Neuronal stem cell (in vitro differentiated cells): ENCODE measurements at regions not wholly inside any gene's neighbourhood (a gene's known extent, or its start where the extent isn't known, plus 50 kb on each side); places are given as distances from the start of the nearest gene placed in this dataset.
"Not testable (repeated sequence)": the region's sequence is repeated elsewhere in the genome, so short reads cannot be mapped to it uniquely, and the experiment has no call there.

ENCODE experiments used
- DNase-seq: peaks from one replicate; pipeline ENCODE4 v3.0.0-alpha.2; 2013; ENCODE audit warnings: low spot score
- H2AFZ ChIP-seq: one replicate; pipeline ENCODE4 v1.6.1; 2013; ENCODE audit warnings: mild to moderate bottlenecking, low read length, inconsistent platforms
- H2AK5ac ChIP-seq: 2 replicates; pipeline ENCODE4 v1.6.1; 2013; ENCODE audit warnings: low read depth, mild to moderate bottlenecking, inconsistent platforms, low read length, moderate library complexity, mixed read lengths
- H2BK120ac ChIP-seq: 2 replicates; pipeline ENCODE4 v1.6.1; 2013; ENCODE audit warnings: low read depth, mild to moderate bottlenecking, inconsistent platforms, low read length, moderate library complexity, mixed read lengths
- H2BK12ac ChIP-seq: one replicate; pipeline ENCODE4 v1.6.1; 2013; ENCODE audit warnings: low read length, inconsistent platforms
- H2BK15ac ChIP-seq: 2 replicates; pipeline ENCODE4 v1.6.1; 2013; ENCODE audit warnings: mild to moderate bottlenecking, low read length, inconsistent platforms, mixed read lengths
- H2BK5ac ChIP-seq: one replicate; pipeline ENCODE4 v1.6.1; 2013; ENCODE audit warnings: inconsistent platforms, mild to moderate bottlenecking, low read length, moderate library complexity
- H3K14ac ChIP-seq: one replicate; pipeline ENCODE4 v1.6.1; 2013; ENCODE audit warnings: low read length, inconsistent platforms
- H3K18ac ChIP-seq: 2 replicates; pipeline ENCODE4 v1.6.1; 2013; ENCODE audit warnings: low read length, inconsistent platforms
- H3K23ac ChIP-seq: 2 replicates; pipeline ENCODE4 v1.6.1; 2013; ENCODE audit warnings: low read depth, mild to moderate bottlenecking, mixed read lengths, low read length, inconsistent platforms; ENCODE audit not compliant: poor library complexity
- H3K27ac ChIP-seq: replicated peaks from 3 replicates; pipeline ENCODE4 v1.5.1; 2013; ENCODE audit warnings: low read length, inconsistent platforms
- H3K27me3 ChIP-seq, 3 experiments: 2 replicates each; pipeline ENCODE4 v1.6.1; 2013; ENCODE audit warnings: low read length in 3 of 3, mild to moderate bottlenecking in 2 of 3, inconsistent platforms in 1 of 3, low read depth in 1 of 3, mixed read lengths in 1 of 3, moderate library complexity in 1 of 3; ENCODE audit not compliant: control insufficient read depth in 3 of 3, insufficient read depth in 3 of 3
- H3K36me3 ChIP-seq, 2 donors: replicated peaks in 1 of 2; 2 replicates each; pipeline ENCODE4 v1.6.1; 2013; ENCODE audit warnings: low read length in 2 of 2; ENCODE audit not compliant: control insufficient read depth in 2 of 2, insufficient read depth in 2 of 2
- H3K4ac ChIP-seq: 2 replicates; pipeline ENCODE4 v1.6.1; 2013; ENCODE audit warnings: inconsistent platforms, mild to moderate bottlenecking, low read length, moderate library complexity
- H3K4me1 ChIP-seq, 2 donors: 1 replicate in 1 of 2; 2 replicates in 1 of 2; pipeline ENCODE4 v1.6.1; 2013; ENCODE audit warnings: low read length in 2 of 2, low read depth in 1 of 2; ENCODE audit not compliant: control insufficient read depth in 2 of 2, insufficient read depth in 1 of 2
- H3K4me2 ChIP-seq: one replicate; pipeline ENCODE4 v1.6.1; 2013; ENCODE audit warnings: mild to moderate bottlenecking, low read length, inconsistent platforms; ENCODE audit not compliant: insufficient read depth, poor library complexity, severe bottlenecking
- H3K4me3 ChIP-seq, 2 donors: 2 replicates each; pipeline ENCODE4 v1.5.1; 2013; ENCODE audit warnings: low read length in 2 of 2, mild to moderate bottlenecking in 2 of 2, inconsistent platforms in 1 of 2, moderate library complexity in 1 of 2
- H3K79me1 ChIP-seq: one replicate; pipeline ENCODE4 v1.6.1; 2013; ENCODE audit warnings: low read depth, mild to moderate bottlenecking, inconsistent platforms, low read length, moderate library complexity
- H3K9ac ChIP-seq: one replicate; pipeline ENCODE4 v1.6.1; 2013; ENCODE audit warnings: mild to moderate bottlenecking, low read depth, low read length, inconsistent platforms; ENCODE audit not compliant: poor library complexity
- H3K9me3 ChIP-seq, 2 donors: replicated peaks in 1 of 2; 2 replicates each; pipeline versions ENCODE3 to v1.6.1; 2013; ENCODE audit warnings: low read length in 2 of 2, mild to moderate bottlenecking in 2 of 2, inconsistent platforms in 1 of 2, low read depth in 1 of 2, mixed read lengths in 1 of 2, moderate library complexity in 1 of 2; ENCODE audit not compliant: control insufficient read depth in 2 of 2, insufficient read depth in 1 of 2
- H4K8ac ChIP-seq: one replicate; pipeline ENCODE4 v1.6.1; 2013; ENCODE audit warnings: low read depth, mild to moderate bottlenecking, inconsistent platforms, low read length, moderate library complexity
- H4K91ac ChIP-seq: one replicate; pipeline ENCODE4 v1.6.1; 2013; ENCODE audit warnings: low read length, low read depth, mild to moderate bottlenecking, inconsistent platforms; ENCODE audit not compliant: poor library complexity
- WGBS, 2 donors: extraction: QIAGEN DNeasy Blood & Tissue Kit; methylation state at CpG; one replicate each; pipeline ENCODE4 v1.1.7; 2013; ENCODE audit warnings: missing lambda C conversion rate in 2 of 2, mixed read lengths in 1 of 2; ENCODE audit not compliant: insufficient read length in 2 of 2, insufficient replicate concordance in 1 of 2; ENCODE audit errors: extremely low coverage in 2 of 2; 5-methylcytosine and 5-hydroxymethylcytosine counted together

DNA sequence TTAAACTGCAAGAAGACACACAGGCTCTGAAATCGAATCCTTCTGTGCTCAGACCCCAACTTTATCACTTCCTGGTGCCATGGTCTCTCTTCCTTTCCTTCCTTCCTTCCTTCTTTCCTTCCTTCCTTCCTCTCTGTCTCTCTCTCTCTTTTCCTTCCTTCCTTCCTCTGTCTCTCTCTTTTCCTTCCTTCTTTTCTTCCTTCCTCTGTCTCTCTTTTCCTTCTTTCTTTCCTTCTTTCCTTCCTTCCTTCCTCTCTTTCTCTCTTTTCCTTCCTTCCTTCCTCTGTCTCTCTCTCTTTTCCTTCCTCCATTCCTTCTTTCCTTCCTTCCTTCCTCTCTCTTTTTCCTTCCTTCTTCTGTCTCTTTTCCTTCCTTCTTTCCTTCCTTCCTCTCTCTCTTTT, 127.2 kb upstream of the CACNA1A start:
- WGBS, 2 donors = no CpG with 5 or more reads among the region's 1 CpG

DNA sequence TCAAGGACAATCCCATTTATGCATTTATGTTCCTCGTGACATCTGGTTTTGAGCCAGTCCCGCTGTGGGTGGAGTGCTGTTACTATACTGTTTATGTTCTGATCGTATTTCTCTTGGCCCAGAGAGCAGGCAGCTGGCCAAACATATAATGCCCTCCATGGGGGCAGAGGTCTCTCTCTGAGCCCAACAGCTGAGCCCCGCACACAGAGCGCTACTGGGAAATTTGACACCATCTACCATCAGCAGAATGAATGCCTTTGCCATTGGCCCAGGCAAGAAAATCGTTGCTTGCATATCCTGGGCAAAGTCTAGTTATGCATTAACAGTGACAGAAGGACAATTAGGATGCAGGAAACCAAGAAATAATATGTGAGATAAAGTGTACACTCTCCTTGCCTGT, 126.8 kb upstream of the CACNA1A start:
- no peak overlapping the region for H3K18ac ChIP-seq
- no peaks in the 10 kb centered on the region for H3K36me3 ChIP-seq
- H3K4me2 ChIP-seq = no peak overlapping the region
- H2AFZ ChIP-seq = peak overlapping the region; percentile 26
- no peak overlapping the region for H4K8ac ChIP-seq
- peaks cover 0 to 7% of the 10 kb centered on the region in 2 donors for H3K4me1 ChIP-seq
- no CpG with 5 or more reads among the region's 6 CpGs for WGBS, 2 donors
- no peak overlapping the region for H3K14ac ChIP-seq
- H2BK15ac ChIP-seq = no peak overlapping the region
- no peak overlapping the region for H2AK5ac ChIP-seq
- no peak overlapping the region for H3K9ac ChIP-seq
- no peak overlapping the region for H4K91ac ChIP-seq
- H2BK120ac ChIP-seq = no peak overlapping the region
- no peak overlapping the region for H3K27ac ChIP-seq
- H2BK5ac ChIP-seq = no peak overlapping the region
- peak; percentile 20 for DNase-seq
- H3K23ac ChIP-seq = no peak overlapping the region
- no peak overlapping the region for H3K4me3 ChIP-seq
- peaks cover 0 to 2% of the 10 kb centered on the region in 2 donors for H3K9me3 ChIP-seq
- no peaks in the 10 kb centered on the region for H3K27me3 ChIP-seq
- H3K4ac ChIP-seq = no peak overlapping the region
- H2BK12ac ChIP-seq = no peak overlapping the region
- no peaks in the 10 kb centered on the region for H3K79me1 ChIP-seq

More for the DNA sequence above, 127.2 kb upstream of the CACNA1A start:
- Histone ChIP-seq H3K18ac (no peak overlapping the region), H3K36me3 (no peaks in the 10 kb centered on the region), H3K4me3 (no peak overlapping the region), H3K9ac (no peak overlapping the region), H2AK5ac (no peak overlapping the region), H4K91ac (no peak overlapping the region), H2BK5ac (no peak overlapping the region), H3K4me2 (no peak overlapping the region), H3K23ac (no peak overlapping the region), H4K8ac (no peak overlapping the region), H2BK120ac (no peak overlapping the region), H2BK15ac (no peak overlapping the region), H2BK12ac (no peak overlapping the region), H3K27ac (no peak overlapping the region), H3K27me3 (no peaks in the 10 kb centered on the region), H3K4me1 (peaks cover 0 to 7% of the 10 kb centered on the region in 2 donors), H3K4ac (no peak overlapping the region), H2AFZ (peak overlapping the region; percentile 26), H3K79me1 (no peaks in the 10 kb centered on the region), H3K9me3 (peaks cover 0 to 2% of the 10 kb centered on the region in 2 donors), H3K14ac (no peak overlapping the region)
- no peak for DNase-seq

DNA sequence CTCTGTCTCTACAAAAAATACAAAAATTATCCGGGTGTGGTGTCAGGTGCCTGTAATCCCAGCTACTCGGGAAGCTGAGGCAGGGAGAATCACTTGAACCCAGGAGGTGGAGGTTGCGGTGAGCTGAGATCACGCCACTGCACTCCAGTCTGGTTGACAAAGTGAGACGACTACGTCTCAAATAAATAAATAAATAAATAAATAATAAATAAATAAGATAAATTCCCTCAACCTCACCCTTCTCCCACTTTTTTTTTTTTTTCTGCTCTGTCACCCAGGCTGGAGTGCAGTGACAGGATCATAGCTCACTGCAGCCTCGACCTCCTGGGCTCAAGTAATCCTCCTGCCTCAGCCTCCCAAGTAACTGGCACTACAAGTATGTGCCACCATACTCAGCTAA, 125.9 kb upstream of the CACNA1A start:
- not testable (repeated sequence) for H2BK12ac ChIP-seq, H3K4me2 ChIP-seq, H3K79me1 ChIP-seq, H3K27ac ChIP-seq, H3K4me3 ChIP-seq, H3K4me1 ChIP-seq, H4K91ac ChIP-seq, H3K18ac ChIP-seq, DNase-seq, H2BK5ac ChIP-seq, H3K9me3 ChIP-seq, H4K8ac ChIP-seq, H3K9ac ChIP-seq, H2AFZ ChIP-seq, H2AK5ac ChIP-seq, H3K27me3 ChIP-seq, H3K36me3 ChIP-seq, H3K4ac ChIP-seq, H3K14ac ChIP-seq, H2BK120ac ChIP-seq, H3K23ac ChIP-seq, H2BK15ac ChIP-seq
- WGBS, 2 donors = no CpG with 5 or more reads among the region's 7 CpGs

DNA sequence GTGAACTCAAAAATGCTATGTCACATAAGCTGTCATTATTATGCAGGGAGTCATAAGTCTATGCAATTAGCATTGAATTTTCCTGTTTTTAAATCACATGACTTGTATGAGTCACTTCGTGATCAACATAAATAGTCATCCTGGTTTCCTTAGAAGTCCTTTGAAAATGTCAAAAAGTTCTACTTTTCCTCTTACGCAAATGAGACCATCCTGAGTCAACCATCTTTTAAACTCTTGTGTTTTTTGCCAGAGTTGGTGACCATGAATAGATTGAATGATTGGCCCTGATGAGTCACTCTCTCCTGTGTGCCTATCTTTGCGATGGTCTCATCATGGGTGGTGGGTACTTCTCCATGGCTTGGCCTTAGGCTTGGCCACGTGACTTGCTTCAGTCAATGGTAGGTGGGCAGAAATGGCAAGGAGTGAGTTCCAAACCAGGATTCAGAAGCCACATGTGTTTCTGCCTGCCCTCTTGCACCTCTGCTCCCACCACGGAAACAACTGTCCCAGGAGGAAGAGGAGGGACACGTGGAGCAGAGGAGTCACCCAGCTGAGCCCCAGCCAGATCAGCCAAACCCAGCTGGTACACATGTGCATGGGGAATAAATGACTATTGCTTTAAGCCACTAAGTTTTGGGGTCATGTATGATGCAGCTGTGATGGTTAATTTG, 123.5 kb upstream of the CACNA1A start:
- H3K27me3 ChIP-seq = peaks cover 0 to 3% (median 0%) of the 10 kb centered on the region in 3 experiments
- H3K4me2 ChIP-seq = no peak overlapping the region
- no peak overlapping the region for H3K9ac ChIP-seq
- H3K18ac ChIP-seq = no peak overlapping the region
- H4K8ac ChIP-seq = no peak overlapping the region
- no peak overlapping the region for H2BK5ac ChIP-seq
- H3K23ac ChIP-seq = no peak overlapping the region
- H3K4ac ChIP-seq = no peak overlapping the region
- no peaks in the 10 kb centered on the region for H3K9me3 ChIP-seq
- H3K27ac ChIP-seq = no peak overlapping the region
- H2BK15ac ChIP-seq = no peak overlapping the region
- H3K36me3 ChIP-seq = no peaks in the 10 kb centered on the region
- no peak overlapping the region for H2BK12ac ChIP-seq
- no peak overlapping the region for H3K14ac ChIP-seq
- H3K79me1 ChIP-seq = no peaks in the 10 kb centered on the region
- H2AK5ac ChIP-seq = no peak overlapping the region
- WGBS, 2 donors = no CpG with 5 or more reads among the region's 6 CpGs
- peak overlapping the region in 1 of 2 donors; percentile 10 for H3K4me3 ChIP-seq
- H3K4me1 ChIP-seq = peaks cover 0 to 7% of the 10 kb centered on the region in 2 donors
- H2AFZ ChIP-seq = no peak overlapping the region
- no peak for DNase-seq
- H2BK120ac ChIP-seq = no peak overlapping the region
- H4K91ac ChIP-seq = no peak overlapping the region
